Left colon (tissue), 2 donors: ENCODE measurements at regions not wholly inside any gene's neighbourhood (a gene's known extent, or its start where the extent isn't known, plus 50 kb on each side); places are given as distances from the start of the nearest gene placed in this dataset.

Experiments
- ATAC-seq: fragments of 200-7000 bp; cut with Tn5 transposase; one replicate; pipeline ENCODE4 v1.9.1; 2020; ENCODE audit warnings: mild to moderate bottlenecking, moderate library complexity
- DNase-seq, 2 donors: peaks; one replicate each; pipeline ENCODE4 v3.0.0-alpha.2; 2020
- intact Hi-C, 2 donors: fragments of 100-400 bp; cut with DNase I in 1 of 2; cut with micrococcal nuclease in 1 of 2; formaldehyde crosslinking; loops; one replicate each; pipeline versions ENCODE4 v1.11.2 to v1.14.0; 2022; cut with DNase I, micrococcal nuclease
- donor health status: DM: no; HTN: no; CAD: no.
- donor health status: DM: yes; HTN: yes; CAD: no.

GRCh38 chr14:38143659-38144505, 63.8 kb upstream of the SSTR1 start:
- intact Hi-C loops, result no loop called here
- ATAC-seq, result no peak
- no peak for DNase-seq

DNA sequence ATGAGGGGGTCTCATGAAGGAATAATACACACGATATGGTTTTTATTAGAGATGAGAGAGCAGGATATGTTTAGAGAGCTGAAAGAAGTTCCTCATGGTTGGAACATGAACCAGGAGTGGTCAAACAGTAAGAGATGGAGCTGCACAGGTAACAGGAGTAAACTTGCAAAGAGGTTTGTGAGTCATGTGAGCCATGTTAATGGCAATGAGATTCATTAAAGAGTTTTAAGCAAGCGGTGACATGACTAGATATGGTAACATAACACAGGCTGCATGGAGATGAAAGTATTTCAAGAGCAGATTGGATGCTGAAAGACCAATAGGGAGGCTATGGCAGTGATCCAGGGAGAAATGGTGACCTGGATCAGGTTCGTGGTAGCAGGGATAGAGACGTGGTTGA, 62.6 kb upstream of the SSTR1 start:
- no peak for ATAC-seq
- intact Hi-C loops, result no loop called here
- DNase-seq, result no peak

DNA sequence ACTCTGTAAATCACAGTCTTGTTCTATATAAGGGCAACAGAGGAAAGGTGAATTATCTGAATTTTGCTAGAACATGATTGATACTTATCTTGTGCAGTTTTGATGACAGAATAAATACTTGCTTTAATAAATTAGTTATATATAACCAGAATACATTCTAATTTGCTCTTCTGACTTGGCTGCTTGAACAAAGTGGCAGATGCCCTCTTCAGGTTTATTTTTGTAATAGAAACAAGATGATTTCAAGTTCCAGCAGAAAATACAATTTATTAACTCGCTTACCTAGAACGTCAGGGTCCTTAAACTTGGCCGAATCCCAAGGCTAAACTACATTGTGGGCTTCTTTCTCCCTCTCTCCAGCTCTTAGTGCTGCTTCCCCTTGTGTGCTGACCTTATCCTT, 57.6 kb upstream of the SSTR1 start:
- intact Hi-C loops, result no loop called here
- ATAC-seq (no peak), DNase-seq (no peak)
